Subcutaneous abdominal adipose tissue (tissue), 5 donors: ENCODE measurements at regions not wholly inside any gene's neighbourhood (a gene's known extent, or its start where the extent isn't known, plus 50 kb on each side); places are given as distances from the start of the nearest gene placed in this dataset.
"Not testable (repeated sequence)": the region's sequence is repeated elsewhere in the genome, so short reads cannot be mapped to it uniquely, and the experiment has no call there.

Experiments
- H3K27ac ChIP-seq: one replicate; pipeline ENCODE4 v1.7.0; 2013; ENCODE audit warnings: low read depth, mild to moderate bottlenecking, inconsistent platforms, low read length, moderate library complexity
- H3K27me3 ChIP-seq, 5 donors: one replicate each; pipeline ENCODE4 v1.7.0; 2013; ENCODE audit warnings: low read length in 5 of 5, inconsistent platforms in 1 of 5; ENCODE audit not compliant: control insufficient read depth in 5 of 5, insufficient read depth in 4 of 5
- H3K36me3 ChIP-seq, 5 donors: one replicate each; pipeline ENCODE4 v1.7.0; 2013; ENCODE audit warnings: low read length in 5 of 5; ENCODE audit not compliant: control insufficient read depth in 5 of 5, insufficient read depth in 5 of 5
- H3K4me1 ChIP-seq, 5 donors: one replicate each; pipeline ENCODE4 v1.7.0; 2013; ENCODE audit warnings: low read length in 5 of 5, mild to moderate bottlenecking in 3 of 5, moderate library complexity in 1 of 5; ENCODE audit not compliant: control insufficient read depth in 5 of 5, insufficient read depth in 5 of 5
- H3K4me3 ChIP-seq, 5 donors: one replicate each; pipeline ENCODE4 v1.7.0; 2013; ENCODE audit warnings: low read length in 5 of 5, low read depth in 1 of 5
- H3K9ac ChIP-seq, 5 donors: one replicate each; pipeline ENCODE4 v1.7.0; 2013; ENCODE audit warnings: low read length in 5 of 5, mild to moderate bottlenecking in 4 of 5, moderate library complexity in 3 of 5
- H3K9me3 ChIP-seq, 5 donors: one replicate each; pipeline ENCODE4 v1.7.0; 2013; ENCODE audit warnings: low read length in 5 of 5; ENCODE audit not compliant: control insufficient read depth in 5 of 5
- donor health status: healthy.
- donor health status: healthy.
- donor health status: healthy.
- donor health status: healthy.
- donor health status: healthy.

DNA sequence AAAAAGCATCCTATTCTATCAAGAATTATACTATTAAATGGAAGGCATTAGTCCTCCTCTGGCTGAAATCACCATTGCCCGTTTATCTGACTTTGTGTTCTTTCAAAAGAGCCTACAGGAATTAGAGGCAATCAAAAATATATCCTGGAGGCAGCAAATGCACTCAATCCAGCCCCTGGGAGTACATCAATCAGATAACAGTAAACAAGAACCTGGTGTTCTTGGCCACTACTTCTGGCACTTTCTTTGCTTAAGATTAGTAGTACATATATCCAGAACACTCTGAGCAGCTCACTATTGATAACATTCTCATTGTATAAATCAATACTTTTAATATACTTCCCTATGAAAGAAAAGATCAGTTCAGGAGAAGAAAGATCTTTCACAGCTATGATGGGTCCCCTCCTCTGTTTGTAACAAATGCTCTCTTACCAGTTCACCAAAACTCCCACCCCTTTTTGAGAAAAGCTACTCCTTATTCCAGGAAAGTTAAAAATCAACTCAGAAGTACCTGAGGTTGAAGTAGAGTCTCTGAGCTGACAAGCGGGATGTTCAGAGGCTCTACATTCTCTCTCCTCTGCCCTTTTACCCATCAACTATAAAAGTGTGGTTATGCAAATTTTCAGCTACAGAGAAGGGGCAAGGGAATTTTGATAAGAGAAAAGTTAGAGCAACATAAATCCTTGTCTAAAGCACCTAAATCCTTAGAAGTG is 176.0 kb downstream of the COX18 start:
- no peak overlapping the region for H3K4me3 ChIP-seq
- H3K4me1 ChIP-seq: peaks cover 0 to 17% (median 2%) of the 10 kb centered on the region in 5 donors
- no peaks in the 10 kb centered on the region for H3K27me3 ChIP-seq
- no peak overlapping the region for H3K27ac ChIP-seq
- H3K9ac ChIP-seq: no peak overlapping the region
- H3K36me3 ChIP-seq: no peaks in the 10 kb centered on the region
- no peaks in the 10 kb centered on the region for H3K9me3 ChIP-seq

- H3K27me3 ChIP-seq: no peaks in the 10 kb centered on the region
- H3K9ac ChIP-seq: no peak overlapping the region
- no peak overlapping the region for H3K27ac ChIP-seq
- H3K9me3 ChIP-seq: no peaks in the 10 kb centered on the region
- peaks cover 0 to 15% (median 3%) of the 10 kb centered on the region in 5 donors for H3K4me1 ChIP-seq
- no peak overlapping the region for H3K4me3 ChIP-seq
- no peaks in the 10 kb centered on the region for H3K36me3 ChIP-seq
These were observed 181.2 kb downstream of the COX18 start for GRCh38 chr4:72888331-72888730.

DNA sequence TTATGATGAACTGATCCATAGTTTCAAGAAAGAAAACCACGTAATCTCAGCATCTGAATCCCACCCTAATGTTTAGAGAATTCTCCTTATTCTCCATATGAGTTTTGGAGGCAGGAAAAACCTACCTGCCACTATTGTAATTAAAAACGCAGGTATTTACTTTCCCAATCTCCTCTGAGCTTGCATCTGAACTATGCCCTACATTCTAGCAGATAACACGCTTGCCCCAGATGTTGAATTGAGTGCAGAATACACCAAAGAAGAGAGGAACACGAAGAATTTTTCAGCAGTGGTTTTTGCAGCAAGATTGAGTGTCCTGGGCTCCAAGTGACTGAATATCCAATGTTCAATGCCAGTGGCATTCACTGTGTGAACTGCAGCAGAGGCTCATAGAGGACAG is 182.4 kb downstream of the COX18 start:
- Histone ChIP-seq H3K9ac (no peak overlapping the region), H3K4me3 (no peak overlapping the region), H3K4me1 (peaks cover 0 to 11% (median 3%) of the 10 kb centered on the region in 5 donors), H3K27ac (no peak overlapping the region), H3K9me3 (no peaks in the 10 kb centered on the region), H3K27me3 (no peaks in the 10 kb centered on the region), H3K36me3 (no peaks in the 10 kb centered on the region)

DNA sequence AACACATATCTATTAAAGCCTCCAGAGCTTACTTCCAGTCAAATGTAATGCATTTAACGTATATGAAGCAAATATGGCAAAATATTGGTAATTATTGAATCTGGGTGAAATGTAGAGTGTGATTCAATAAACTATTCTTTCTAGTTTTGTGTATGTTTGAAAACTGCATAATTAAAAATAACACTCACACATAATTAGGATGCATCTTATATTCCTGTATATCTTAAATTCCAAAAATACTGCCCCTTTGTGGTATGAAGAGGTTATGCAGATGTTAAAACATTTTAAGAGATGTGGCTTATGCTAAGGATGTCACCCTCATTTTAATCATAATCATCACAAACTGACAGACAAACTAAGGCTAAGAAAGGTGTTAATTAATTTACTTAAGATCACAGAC is 182.9 kb downstream of the COX18 start:
- no peaks in the 10 kb centered on the region for H3K27me3 ChIP-seq
- peaks cover 0 to 11% (median 3%) of the 10 kb centered on the region in 5 donors for H3K4me1 ChIP-seq
- no peak overlapping the region for H3K27ac ChIP-seq
- no peaks in the 10 kb centered on the region for H3K36me3 ChIP-seq
- no peak overlapping the region for H3K4me3 ChIP-seq
- H3K9ac ChIP-seq: no peak overlapping the region
- no peaks in the 10 kb centered on the region for H3K9me3 ChIP-seq

DNA sequence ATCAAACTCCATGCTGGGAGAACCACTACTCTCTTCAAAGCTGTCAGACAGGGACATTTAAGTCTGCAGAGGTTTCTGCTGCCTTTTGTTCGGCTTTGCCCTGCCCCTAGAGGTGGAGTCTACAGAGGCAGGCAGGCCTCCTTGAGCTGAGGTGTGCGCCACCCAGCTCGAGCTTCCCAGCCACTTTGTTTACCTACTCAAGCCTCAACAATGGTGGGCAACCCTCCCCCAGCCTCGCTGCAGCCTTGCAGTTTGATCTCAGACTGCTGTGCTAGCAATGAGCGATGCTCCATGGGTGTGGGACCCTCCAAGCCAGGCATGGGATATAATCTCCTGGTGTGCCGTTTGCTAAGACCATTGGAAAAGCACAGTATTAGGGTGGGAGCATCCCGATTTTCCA is 185.3 kb downstream of the COX18 start:
- H3K9ac ChIP-seq, H3K27ac ChIP-seq, H3K27me3 ChIP-seq, H3K4me3 ChIP-seq, H3K36me3 ChIP-seq, H3K9me3 ChIP-seq: not testable (repeated sequence)
- peaks cover 0 to 11% (median 3%) of the 10 kb centered on the region in 5 donors for H3K4me1 ChIP-seq

GRCh38 chr4:72876946-72877345 is 192.6 kb downstream of the COX18 start:
- no peaks in the 10 kb centered on the region for H3K36me3 ChIP-seq
- H3K27ac ChIP-seq: no peak overlapping the region
- no peak overlapping the region for H3K9ac ChIP-seq
- H3K4me1 ChIP-seq: peaks cover 0 to 6% (median 0%) of the 10 kb centered on the region in 5 donors
- no peak overlapping the region for H3K4me3 ChIP-seq
- H3K27me3 ChIP-seq: no peaks in the 10 kb centered on the region
- no peaks in the 10 kb centered on the region for H3K9me3 ChIP-seq

DNA sequence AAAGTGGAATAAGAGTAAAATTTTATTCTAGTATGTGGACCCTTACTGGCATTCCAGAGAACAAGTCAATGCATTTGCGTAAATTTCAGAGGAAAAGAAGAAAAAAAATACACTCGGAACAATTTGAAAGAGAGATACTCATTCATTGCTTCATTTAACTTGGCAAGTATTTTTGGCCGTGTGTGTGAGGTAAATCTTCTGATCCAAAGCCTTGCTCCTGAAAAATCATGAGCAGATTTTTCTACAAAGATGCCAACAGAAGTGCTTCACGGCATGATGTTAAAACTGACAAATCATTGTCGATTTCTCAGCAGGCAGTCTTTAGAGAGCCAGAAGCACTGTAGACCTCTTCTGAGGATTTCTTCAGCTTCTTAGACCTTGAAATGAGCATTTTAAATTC is 194.0 kb downstream of the COX18 start:
- Histone ChIP-seq H3K27me3 (no peaks in the 10 kb centered on the region), H3K27ac (no peak overlapping the region), H3K36me3 (no peaks in the 10 kb centered on the region), H3K9ac (no peak overlapping the region), H3K4me3 (no peak overlapping the region), H3K9me3 (no peaks in the 10 kb centered on the region), H3K4me1 (peaks cover 0 to 6% (median 0%) of the 10 kb centered on the region in 5 donors)

DNA sequence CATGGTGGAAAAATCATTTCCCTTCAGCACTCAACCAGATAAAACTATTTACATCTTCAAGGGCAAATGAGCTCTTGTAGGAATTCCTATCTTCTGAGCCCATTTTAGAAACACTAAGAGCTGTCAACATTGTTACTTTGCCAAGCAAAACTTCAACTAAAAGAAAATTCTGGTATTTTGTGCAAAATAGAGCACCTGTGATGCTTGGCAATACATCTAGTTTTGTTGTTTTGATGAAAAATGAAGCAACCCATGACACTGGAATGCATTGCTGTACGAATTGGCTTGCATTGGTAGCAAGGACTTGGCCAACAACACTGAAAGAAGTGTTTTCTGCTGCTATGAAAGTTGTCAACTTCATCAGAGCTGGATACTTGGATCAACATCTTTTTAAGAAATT is 194.4 kb downstream of the COX18 start:
- Histone ChIP-seq H3K4me1 (peaks cover 0 to 6% (median 0%) of the 10 kb centered on the region in 5 donors), H3K27ac (no peak overlapping the region), H3K9me3 (no peaks in the 10 kb centered on the region), H3K9ac (no peak overlapping the region), H3K36me3 (no peaks in the 10 kb centered on the region), H3K27me3 (no peaks in the 10 kb centered on the region), H3K4me3 (no peak overlapping the region)

DNA sequence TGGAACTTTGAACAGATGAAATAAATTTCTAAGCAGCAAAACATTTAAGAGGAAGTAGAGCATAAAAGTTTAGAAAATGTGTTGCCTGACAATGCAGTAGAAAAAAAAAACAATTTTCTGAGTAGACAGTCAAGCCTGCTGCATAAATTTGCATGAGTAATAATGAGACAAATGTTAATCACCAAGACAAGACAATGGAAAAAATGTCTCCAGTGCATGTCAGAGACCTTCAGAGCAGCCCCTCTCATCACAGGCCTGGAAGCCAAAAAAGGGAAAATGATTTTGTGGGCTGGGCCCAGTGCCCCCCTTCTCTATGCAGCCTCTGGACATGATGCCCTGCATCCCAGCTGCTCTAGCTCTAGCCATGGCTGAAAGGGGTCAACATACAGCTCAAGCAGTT is 204.6 kb downstream of the COX18 start:
- no peaks in the 10 kb centered on the region for H3K36me3 ChIP-seq
- no peaks in the 10 kb centered on the region for H3K27me3 ChIP-seq
- peaks cover 0 to 13% (median 8%) of the 10 kb centered on the region in 5 donors for H3K9me3 ChIP-seq
- H3K4me1 ChIP-seq: no peaks in the 10 kb centered on the region
- no peak overlapping the region for H3K9ac ChIP-seq
- no peak overlapping the region for H3K27ac ChIP-seq
- no peak overlapping the region for H3K4me3 ChIP-seq

- not testable (repeated sequence) for H3K27me3 ChIP-seq, H3K9ac ChIP-seq
These were observed 205.2 kb downstream of the COX18 start for GRCh38 chr4:72864277-72864676.

More at GRCh38 chr4:72864277-72864676, 205.2 kb downstream of the COX18 start:
- not testable (repeated sequence) for H3K27ac ChIP-seq, H3K4me3 ChIP-seq, H3K4me1 ChIP-seq, H3K36me3 ChIP-seq
- H3K9me3 ChIP-seq: peaks cover 0 to 13% (median 8%) of the 10 kb centered on the region in 5 donors
